ENCODE measurements at regions not wholly inside any gene's neighbourhood (a gene's known extent, or its start where the extent isn't known, plus 50 kb on each side); places are given as distances from the start of the nearest gene placed in this dataset.
"Not testable (repeated sequence)": the region's sequence is repeated elsewhere in the genome, so short reads cannot be mapped to it uniquely, and the experiment has no call there.

- no peak overlapping the region for H3K27ac ChIP-seq
- no peak for DNase-seq (ENCODE audit: low read depth, low spot score)
Measured at GRCh38 chr13:46498650-46499049, 54.3 kb upstream of the LRCH1 start.

- no peak overlapping the region for H3K27ac ChIP-seq
- no peak for DNase-seq (ENCODE audit: low read depth, low spot score)
Measured at GRCh38 chr13:46496086-46496485, 56.9 kb upstream of the LRCH1 start.

- H3K27ac ChIP-seq: no peak overlapping the region
- no peak for DNase-seq (ENCODE audit: low read depth, low spot score)
Measured at GRCh38 chr13:46495651-46496050, 57.3 kb upstream of the LRCH1 start.

- DNase-seq (ENCODE audit: low read depth, low spot score): no peak
- H3K27ac ChIP-seq: no peak overlapping the region
Measured at GRCh38 chr13:46495066-46495465, 57.9 kb upstream of the LRCH1 start.

- no peak overlapping the region for H3K27ac ChIP-seq
- no peak for DNase-seq (ENCODE audit: low read depth, low spot score)
Measured at GRCh38 chr13:46492946-46493345, 60.0 kb upstream of the LRCH1 start.

GRCh38 chr13:46491641-46492040, 61.3 kb upstream of the LRCH1 start:
- DNase-seq (ENCODE audit: low read depth, low spot score): no peak
- no peak overlapping the region for H3K27ac ChIP-seq

GRCh38 chr13:46490713-46491112, 62.3 kb upstream of the LRCH1 start:
- H3K27ac ChIP-seq; DNase-seq (ENCODE audit: low read depth, low spot score): not testable (repeated sequence)

- H3K27ac ChIP-seq: no peak overlapping the region
- DNase-seq (ENCODE audit: low read depth, low spot score): no peak
Measured at GRCh38 chr13:46490129-46490528, 62.8 kb upstream of the LRCH1 start.

- no peak for DNase-seq (ENCODE audit: low read depth, low spot score)
- no peak overlapping the region for H3K27ac ChIP-seq
Measured at GRCh38 chr13:46489586-46490023, 63.4 kb upstream of the LRCH1 start.

- no peak overlapping the region for H3K27ac ChIP-seq
- no peak for DNase-seq (ENCODE audit: low read depth, low spot score)
Measured at GRCh38 chr13:46487748-46488147, 65.2 kb upstream of the LRCH1 start.

GRCh38 chr13:46486270-46486669, 66.7 kb upstream of the LRCH1 start:
- DNase-seq (ENCODE audit: low read depth, low spot score): no peak
- H3K27ac ChIP-seq: no peak overlapping the region

- DNase-seq (ENCODE audit: low read depth, low spot score): no peak
- H3K27ac ChIP-seq: no peak overlapping the region
Measured at GRCh38 chr13:46484561-46484960, 68.4 kb upstream of the LRCH1 start.

- no peak overlapping the region for H3K27ac ChIP-seq
- DNase-seq (ENCODE audit: low read depth, low spot score): no peak
Measured at GRCh38 chr13:46481166-46481565, 71.8 kb upstream of the LRCH1 start.

GRCh38 chr13:46480131-46480530, 72.8 kb upstream of the LRCH1 start:
- H3K27ac ChIP-seq: no peak overlapping the region
- no peak for DNase-seq (ENCODE audit: low read depth, low spot score)

- H3K27ac ChIP-seq: no peak overlapping the region
- DNase-seq (ENCODE audit: low read depth, low spot score): no peak
Measured at GRCh38 chr13:46479691-46480090, 73.3 kb upstream of the LRCH1 start.

- no peak for DNase-seq (ENCODE audit: low read depth, low spot score)
- H3K27ac ChIP-seq: no peak overlapping the region
Measured at GRCh38 chr13:46479283-46479682, 73.7 kb upstream of the LRCH1 start.

GRCh38 chr13:46478651-46479050, 74.3 kb upstream of the LRCH1 start:
- DNase-seq (ENCODE audit: low read depth, low spot score): no peak
- no peak overlapping the region for H3K27ac ChIP-seq

- no peak for DNase-seq (ENCODE audit: low read depth, low spot score)
- no peak overlapping the region for H3K27ac ChIP-seq
Measured at GRCh38 chr13:46476174-46476573, 76.8 kb upstream of the LRCH1 start.

- no peak overlapping the region for H3K27ac ChIP-seq
- DNase-seq (ENCODE audit: low read depth, low spot score): no peak
Measured at GRCh38 chr13:46475541-46475991, 77.4 kb upstream of the LRCH1 start.

GRCh38 chr13:46473806-46474205, 79.2 kb upstream of the LRCH1 start:
- DNase-seq (ENCODE audit: low read depth, low spot score): no peak

GRCh38 chr13:46472384-46472783, 80.6 kb upstream of the LRCH1 start:
- no peak overlapping the region for H3K27ac ChIP-seq
- no peak for DNase-seq (ENCODE audit: low read depth, low spot score)

More at GRCh38 chr13:46473806-46474205, 79.2 kb upstream of the LRCH1 start:
- H3K27ac ChIP-seq: no peak overlapping the region

GRCh38 chr13:46469699-46470098, 82.6 kb upstream of the RUBCNL start:
- not testable (repeated sequence) for DNase-seq (ENCODE audit: low read depth, low spot score)

More at GRCh38 chr13:46469699-46470098, 82.6 kb upstream of the RUBCNL start:
- peak overlapping the region; percentile 2 for H3K27ac ChIP-seq
